ENCODE measurements at regions not wholly inside any gene's neighbourhood (a gene's known extent, or its start where the extent isn't known, plus 50 kb on each side); places are given as distances from the start of the nearest gene placed in this dataset.

GRCh38 chr13:84867246-84867645 lies 932.0 kb downstream of the SLITRK6 start:
- TF ChIP-seq EZH2 (IDR thresholded peaks at IDR 0.05; ENCODE audit: insufficient read depth, poor library complexity, severe bottlenecking) (no peak), EZH2phosphoT487 (IDR thresholded peaks at IDR 0.05; ENCODE audit: insufficient read depth, low read depth) (no peak)
